ENCODE measurements at regions not wholly inside any gene's neighbourhood (a gene's known extent, or its start where the extent isn't known, plus 50 kb on each side); places are given as distances from the start of the nearest gene placed in this dataset.

DNA sequence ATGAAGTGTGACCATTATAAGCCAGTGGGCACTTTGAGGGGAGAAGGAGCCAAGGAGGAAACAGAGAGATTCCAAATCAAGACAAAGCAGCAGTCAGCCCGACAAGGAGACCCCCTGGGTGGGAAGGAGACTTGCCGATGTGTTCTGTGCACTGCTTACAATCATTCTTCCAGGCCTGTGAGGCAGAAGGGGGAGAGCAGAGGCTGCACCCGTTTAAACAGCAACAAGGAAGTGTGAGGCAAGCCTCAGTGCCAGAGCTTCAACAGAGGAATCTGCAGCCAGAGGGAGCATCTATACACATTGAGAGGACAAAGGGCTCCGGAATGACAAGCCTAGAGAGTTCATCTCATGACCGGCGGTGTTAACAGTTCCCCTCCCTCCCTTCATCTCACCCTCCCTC lies 121.1 kb downstream of the NXPE2 start:
- no peaks in the 10 kb centered on the region for H3K4me1 ChIP-seq (ENCODE audit: control insufficient read depth, extremely low read depth, insufficient read depth, low read length)
- H3K27me3 ChIP-seq (ENCODE audit: control insufficient read depth, extremely low read depth, insufficient read depth, low read length): no peaks in the 10 kb centered on the region
- H2AFZ ChIP-seq (ENCODE audit: control insufficient read depth, low read length): no peak overlapping the region
- H4K20me1 ChIP-seq (ENCODE audit: control insufficient read depth, extremely low read depth, insufficient read depth, low read length): no peaks in the 10 kb centered on the region
- H3K9me3 ChIP-seq (ENCODE audit: control insufficient read depth, low read depth, low read length): no peaks in the 10 kb centered on the region
- no peak overlapping the region for H3K4me2 ChIP-seq (ENCODE audit: control insufficient read depth, extremely low read depth, insufficient read depth, low read depth, low read length)
- dilution Hi-C loops (cut with MboI; ENCODE audit: extremely low pct_ligation_motif_present, low sequenced_read_pairs): no loop called here
- H3K9ac ChIP-seq (ENCODE audit: control insufficient read depth, extremely low read depth, insufficient read depth, low read length): no peak overlapping the region
- no peaks in the 10 kb centered on the region for H3K36me3 ChIP-seq (ENCODE audit: control insufficient read depth in 2 of 2, extremely low read depth in 1 of 2, insufficient read depth in 2 of 2, low read length in 2 of 2)
- H3K4me3 ChIP-seq (ENCODE audit: control insufficient read depth in 2 of 3, extremely low read depth in 1 of 3, insufficient read depth in 2 of 3, low read depth in 1 of 3, low read length in 3 of 3): no peak overlapping the region
- TF ChIP-seq EZH2 (IDR thresholded peaks at IDR 0.05; ENCODE audit: low read length): no peak
- TF ChIP-seq, protein P1, sequence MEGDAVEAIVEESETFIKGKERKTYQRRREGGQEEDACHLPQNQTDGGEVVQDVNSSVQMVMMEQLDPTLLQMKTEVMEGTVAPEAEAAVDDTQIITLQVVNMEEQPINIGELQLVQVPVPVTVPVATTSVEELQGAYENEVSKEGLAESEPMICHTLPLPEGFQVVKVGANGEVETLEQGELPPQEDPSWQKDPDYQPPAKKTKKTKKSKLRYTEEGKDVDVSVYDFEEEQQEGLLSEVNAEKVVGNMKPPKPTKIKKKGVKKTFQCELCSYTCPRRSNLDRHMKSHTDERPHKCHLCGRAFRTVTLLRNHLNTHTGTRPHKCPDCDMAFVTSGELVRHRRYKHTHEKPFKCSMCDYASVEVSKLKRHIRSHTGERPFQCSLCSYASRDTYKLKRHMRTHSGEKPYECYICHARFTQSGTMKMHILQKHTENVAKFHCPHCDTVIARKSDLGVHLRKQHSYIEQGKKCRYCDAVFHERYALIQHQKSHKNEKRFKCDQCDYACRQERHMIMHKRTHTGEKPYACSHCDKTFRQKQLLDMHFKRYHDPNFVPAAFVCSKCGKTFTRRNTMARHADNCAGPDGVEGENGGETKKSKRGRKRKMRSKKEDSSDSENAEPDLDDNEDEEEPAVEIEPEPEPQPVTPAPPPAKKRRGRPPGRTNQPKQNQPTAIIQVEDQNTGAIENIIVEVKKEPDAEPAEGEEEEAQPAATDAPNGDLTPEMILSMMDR (optimal IDR thresholded peaks at IDR 0.05 in 1 of 3, IDR thresholded peaks at IDR 0.05 in 1 of 3, conservative IDR thresholded peaks at IDR 0.05 in 1 of 3; ENCODE audit: extremely low read depth in 1 of 3, insufficient read depth in 2 of 3, low read length in 3 of 3): peak in 1 of 3 experiments; percentile 4
- H3K27ac ChIP-seq (ENCODE audit: control insufficient read depth, insufficient read depth, low read length): no peak overlapping the region
- no peak for FAIRE-seq
- no peaks in the 10 kb centered on the region for H3K79me2 ChIP-seq (ENCODE audit: control insufficient read depth, insufficient read depth, low read length)
- DNase-seq (ENCODE audit: low read depth, low spot score): no peak
- H3K9me1 ChIP-seq (ENCODE audit: control insufficient read depth, extremely low read depth, insufficient read depth, low read length): no peaks in the 10 kb centered on the region

DNA sequence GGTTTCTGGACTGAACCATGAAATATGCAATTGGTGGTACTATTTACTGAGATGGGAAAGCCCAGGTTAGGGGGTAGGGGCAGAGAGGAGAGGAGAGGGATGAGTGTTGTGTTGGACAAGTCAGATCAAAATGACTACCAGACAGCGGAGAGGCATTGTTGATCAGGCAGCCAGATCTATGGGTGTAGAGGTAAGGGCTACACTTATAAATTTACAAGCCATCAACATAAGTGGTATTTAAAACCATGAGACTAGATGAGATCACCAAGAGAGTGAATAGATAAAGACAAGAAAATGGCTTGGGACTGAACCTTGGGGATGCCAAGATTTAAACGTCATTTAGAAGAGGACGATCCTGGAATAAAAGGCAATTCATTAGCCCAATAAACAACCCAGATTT lies 123.4 kb downstream of the NXPE2 start:
- Histone ChIP-seq H3K4me2 (ENCODE audit: control insufficient read depth, extremely low read depth, insufficient read depth, low read depth, low read length) (no peak overlapping the region), H3K9ac (ENCODE audit: control insufficient read depth, extremely low read depth, insufficient read depth, low read length) (no peak overlapping the region), H3K4me3 (ENCODE audit: control insufficient read depth in 2 of 3, extremely low read depth in 1 of 3, insufficient read depth in 2 of 3, low read depth in 1 of 3, low read length in 3 of 3) (no peak overlapping the region), H3K4me1 (ENCODE audit: control insufficient read depth, extremely low read depth, insufficient read depth, low read length) (no peaks in the 10 kb centered on the region), H3K27ac (ENCODE audit: control insufficient read depth, insufficient read depth, low read length) (no peak overlapping the region), H3K36me3 (ENCODE audit: control insufficient read depth in 2 of 2, extremely low read depth in 1 of 2, insufficient read depth in 2 of 2, low read length in 2 of 2) (no peaks in the 10 kb centered on the region), H3K9me3 (ENCODE audit: control insufficient read depth, low read depth, low read length) (no peaks in the 10 kb centered on the region), H3K9me1 (ENCODE audit: control insufficient read depth, extremely low read depth, insufficient read depth, low read length) (no peaks in the 10 kb centered on the region), H3K27me3 (ENCODE audit: control insufficient read depth, extremely low read depth, insufficient read depth, low read length) (no peaks in the 10 kb centered on the region), H4K20me1 (ENCODE audit: control insufficient read depth, extremely low read depth, insufficient read depth, low read length) (no peaks in the 10 kb centered on the region), H2AFZ (ENCODE audit: control insufficient read depth, low read length) (no peak overlapping the region), H3K79me2 (ENCODE audit: control insufficient read depth, insufficient read depth, low read length) (no peaks in the 10 kb centered on the region)
- dilution Hi-C loops (cut with MboI; ENCODE audit: extremely low pct_ligation_motif_present, low sequenced_read_pairs): no loop called here
- TF ChIP-seq, protein P1 (optimal IDR thresholded peaks at IDR 0.05 in 1 of 3, IDR thresholded peaks at IDR 0.05 in 1 of 3, conservative IDR thresholded peaks at IDR 0.05 in 1 of 3; ENCODE audit: extremely low read depth in 1 of 3, insufficient read depth in 2 of 3, low read length in 3 of 3): no peak
- no peak for TF ChIP-seq EZH2 (IDR thresholded peaks at IDR 0.05; ENCODE audit: low read length)
- no peak for FAIRE-seq
- no peak for DNase-seq (ENCODE audit: low read depth, low spot score)

Data from keratinocyte (primary cell).